HepG2 (cell line): ENCODE measurements at regions not wholly inside any gene's neighbourhood (a gene's known extent, or its start where the extent isn't known, plus 50 kb on each side); places are given as distances from the start of the nearest gene placed in this dataset.

Experiments
- AHR ChIP-seq: IDR thresholded peaks from 2 replicates; pipeline ENCODE4 v1.6.1; 2018; ENCODE audit warnings: missing genetic modification reagents, missing compliant biosample characterization
- ARNT ChIP-seq: fragments of 450-650 bp; IDR thresholded peaks from 2 replicates; pipeline ENCODE4 v1.6.1; 2017
- CCAR2 ChIP-seq: fragments of 200-400 bp; formaldehyde crosslinking; optimal IDR thresholded peaks from 2 replicates; pipeline ENCODE3; 2018; ENCODE audit warnings: low read depth, mild to moderate bottlenecking, low read length, moderate library complexity
- DR1 ChIP-seq: sonication (generic); formaldehyde crosslinking; IDR thresholded peaks from 2 replicates; pipeline ENCODE4 v1.8.0; 2021; ENCODE audit warnings: mild to moderate bottlenecking, missing genetic modification reagents, inconsistent platforms
- ETS1 ChIP-seq: sonication (generic); formaldehyde crosslinking; IDR thresholded peaks from 2 replicates; pipeline ENCODE4 v1.4.0; 2020; ENCODE audit warnings: missing genetic modification reagents
- FOXA1 ChIP-seq, 2 experiments: fragments of 450-650 bp in 1 of 2; sonication (generic) in 1 of 2; formaldehyde crosslinking in 1 of 2; IDR thresholded peaks; 2 replicates each; pipeline versions ENCODE4 v1.4.0 to v1.6.1; 2016 to 2020; ENCODE audit warnings: missing genetic modification reagents in 1 of 2
- FOXO4 ChIP-seq: sonication (generic); formaldehyde crosslinking; conservative IDR thresholded peaks from 2 replicates; pipeline ENCODE4 v1.8.1; 2023; ENCODE audit warnings: missing genetic modification reagents
- HDAC6 ChIP-seq: fragments of 200-600 bp; sonication (generic); IDR thresholded peaks from 2 replicates; pipeline ENCODE4 v1.7.0; 2017; ENCODE audit warnings: mild to moderate bottlenecking, antibody characterized with exemption, low read length, low read depth
- HOXD1 ChIP-seq: sonication (generic); formaldehyde crosslinking; IDR thresholded peaks from 2 replicates; pipeline ENCODE4 v1.5.0; 2020; ENCODE audit warnings: missing genetic modification reagents
- ISL2 ChIP-seq: sonication (generic); formaldehyde crosslinking; IDR thresholded peaks from 2 replicates; pipeline ENCODE4 v1.5.0; 2020; ENCODE audit warnings: missing genetic modification reagents
- ISX ChIP-seq: sonication (generic); formaldehyde crosslinking; conservative IDR thresholded peaks from 2 replicates; pipeline ENCODE4 v1.5.0; 2020; ENCODE audit warnings: missing genetic modification reagents
- KDM1A ChIP-seq: IDR thresholded peaks from 2 replicates; pipeline ENCODE4 v1.6.1; 2016; ENCODE audit warnings: missing compliant biosample characterization
- LRRFIP1 ChIP-seq: sonication (generic); formaldehyde crosslinking; conservative IDR thresholded peaks from 2 replicates; pipeline ENCODE4 v1.4.0; 2020; ENCODE audit warnings: missing genetic modification reagents
- REPIN1 ChIP-seq: sonication (generic); formaldehyde crosslinking; IDR thresholded peaks from 2 replicates; pipeline ENCODE4 v1.8.0; 2022; ENCODE audit warnings: missing genetic modification reagents, low read depth, mild to moderate bottlenecking, borderline replicate concordance
- RFX1 ChIP-seq: fragments of 450-650 bp; IDR thresholded peaks from 2 replicates; pipeline ENCODE4 v1.6.1; 2017
- SIX1 ChIP-seq: sonication (generic); formaldehyde crosslinking; IDR thresholded peaks from 2 replicates; pipeline ENCODE4 v1.4.0; 2020; ENCODE audit warnings: missing genetic modification reagents, borderline replicate concordance
- SOX13 ChIP-seq, 3 experiments: fragments of 450-650 bp in 1 of 3; sonication (generic) in 1 of 3; formaldehyde crosslinking in 1 of 3; IDR thresholded peaks in 2 of 3; conservative IDR thresholded peaks in 1 of 3; 2 replicates each; pipeline versions ENCODE4 v1.5.0 to v1.6.1; 2016 to 2020; ENCODE audit warnings: antibody characterized with exemption in 1 of 3, mild to moderate bottlenecking in 1 of 3, missing compliant biosample characterization in 1 of 3, missing genetic modification reagents in 1 of 3, moderate library complexity in 1 of 3
- TEF ChIP-seq: sonication (generic); formaldehyde crosslinking; IDR thresholded peaks from 2 replicates; pipeline ENCODE4 v1.5.0; 2020; ENCODE audit warnings: missing genetic modification reagents
- ZBTB1 ChIP-seq: sonication (generic); formaldehyde crosslinking; IDR thresholded peaks from 2 replicates; pipeline ENCODE4 v1.4.0; 2020; ENCODE audit warnings: missing genetic modification reagents, borderline replicate concordance
- ZNF138 ChIP-seq: sonication (generic); formaldehyde crosslinking; IDR thresholded peaks from 2 replicates; pipeline ENCODE4 v1.5.0; 2020; ENCODE audit warnings: mild to moderate bottlenecking, low read depth, missing genetic modification reagents
- ZNF468 ChIP-seq: sonication (generic); formaldehyde crosslinking; IDR thresholded peaks from 2 replicates; pipeline ENCODE4 v1.8.0; 2022; ENCODE audit warnings: mild to moderate bottlenecking, moderate library complexity, missing genetic modification reagents
- ZNF614 ChIP-seq: IDR thresholded peaks from 2 replicates; pipeline ENCODE4 v1.6.1; 2018; ENCODE audit warnings: missing biosample characterization, missing genetic modification reagents, inconsistent platforms, borderline replicate concordance
- ZNF761 ChIP-seq: sonication (generic); formaldehyde crosslinking; conservative IDR thresholded peaks from 2 replicates; pipeline ENCODE4 v1.4.0; 2020; ENCODE audit warnings: mild to moderate bottlenecking, missing genetic modification reagents
- ZNF816 ChIP-seq: sonication (generic); formaldehyde crosslinking; IDR thresholded peaks from 2 replicates; pipeline ENCODE4 v1.8.0; 2022; ENCODE audit warnings: missing genetic modification reagents, mild to moderate bottlenecking, borderline replicate concordance
- ZNF83 ChIP-seq: sonication (generic); formaldehyde crosslinking; IDR thresholded peaks from 2 replicates; pipeline ENCODE4 v1.4.0; 2020; ENCODE audit warnings: missing genetic modification reagents, mild to moderate bottlenecking, borderline replicate concordance

GRCh38 chr2:131673400-131674173, 145.9 kb downstream of the CCDC74A start (continued):
- TF ChIP-seq ETS1 (no peak), ISL2 (CRISPR knock-in tag) (peak; percentile 60; the same call in 1 of the 2 replicates), FOXO4 (no peak), ZNF138 (CRISPR knock-in tag) (0 out of 2 replicates have a peak, but pooled peaks have one; percentile 74), ZBTB1 (CRISPR knock-in tag) (no peak), ISX (CRISPR knock-in tag) (no peak), ZNF761 (no peak), ZNF614 (peak; percentile 63; the same call in 1 of the 2 replicates), KDM1A (CRISPR knock-in tag) (no peak), SOX13 (IDR thresholded peaks at IDR 0.05) (no peak), SOX13 (CRISPR knock-in tag; conservative IDR thresholded peaks at IDR 0.05 in 1 of 2, IDR thresholded peaks at IDR 0.05 in 1 of 2) (peak in 1 of 2 experiments; percentile 32; a peak in 1 of 4 replicates), ZNF83 (CRISPR knock-in tag) (0 out of 2 replicates have a peak, but pooled peaks have one; percentile 65), SIX1 (CRISPR knock-in tag) (no peak), CCAR2 (no peak), FOXA1 (IDR thresholded peaks at IDR 0.05) (no peak), FOXA1 (CRISPR knock-in tag; IDR thresholded peaks at IDR 0.05) (0 out of 2 replicates have a peak, but pooled peaks have one; percentile 2), LRRFIP1 (no peak), TEF (CRISPR knock-in tag) (no peak), REPIN1 (peak; percentile 85), ZNF468 (no peak), ZNF816 (no peak), RFX1 (no peak), HDAC6 (no peak), HOXD1 (CRISPR knock-in tag) (0 out of 2 replicates have a peak, but pooled peaks have one; percentile 23), DR1 (no peak), ARNT (no peak), AHR (0 out of 2 replicates have a peak, but pooled peaks have one; percentile 52)
